M059J (cell line): ENCODE measurements at regions not wholly inside any gene's neighbourhood (a gene's known extent, or its start where the extent isn't known, plus 50 kb on each side); places are given as distances from the start of the nearest gene placed in this dataset.
A peak's percentile ranks its signal among the peaks of the same experiment; 100 is the strongest.

Source experiments
- DNase-seq: peaks from one replicate; pipeline ENCODE4 v3.0.0-alpha.2; 2012; ENCODE audit warnings: low read depth

- peak; percentile 12 for DNase-seq
Measured at GRCh38 chr11:91163619-91164451, 941.0 kb upstream of the CHORDC1 start.

- no peak for DNase-seq
Measured at GRCh38 chr11:91160661-91161060, 937.8 kb upstream of the CHORDC1 start.

GRCh38 chr11:91158891-91159537 lies 936.2 kb upstream of the CHORDC1 start:
- no peak for DNase-seq

GRCh38 chr11:91158297-91158696 lies 935.4 kb upstream of the CHORDC1 start:
- DNase-seq = no peak

GRCh38 chr11:91156041-91156440 lies 933.2 kb upstream of the CHORDC1 start:
- peak; percentile 8 for DNase-seq

- DNase-seq = no peak
Measured at GRCh38 chr11:91147885-91148284, 925.0 kb upstream of the CHORDC1 start.

- no peak for DNase-seq
Measured at GRCh38 chr11:91141655-91142054, 918.8 kb upstream of the CHORDC1 start.

GRCh38 chr11:91136631-91137030 lies 913.8 kb upstream of the CHORDC1 start:
- DNase-seq = peak; percentile 2

- DNase-seq = no peak
Measured at GRCh38 chr11:91133361-91133760, 910.5 kb upstream of the CHORDC1 start.

GRCh38 chr11:91129596-91129995 lies 906.7 kb upstream of the CHORDC1 start:
- no peak for DNase-seq

- DNase-seq = no peak
Measured at GRCh38 chr11:91124363-91124762, 901.5 kb upstream of the CHORDC1 start.

GRCh38 chr11:91115116-91115515 lies 892.3 kb upstream of the CHORDC1 start:
- DNase-seq = no peak

GRCh38 chr11:91104237-91104636 lies 881.4 kb upstream of the CHORDC1 start:
- DNase-seq = peak; percentile 48

- DNase-seq = no peak
Measured at GRCh38 chr11:91100427-91100826, 877.6 kb upstream of the CHORDC1 start.

- DNase-seq = no peak
Measured at GRCh38 chr11:91097083-91097482, 874.2 kb upstream of the CHORDC1 start.

- no peak for DNase-seq
Measured at GRCh38 chr11:91093141-91093540, 870.3 kb upstream of the CHORDC1 start.

- DNase-seq = no peak
Measured at GRCh38 chr11:91091563-91091962, 868.7 kb upstream of the CHORDC1 start.

- no peak for DNase-seq
Measured at GRCh38 chr11:91086028-91086427, 863.2 kb upstream of the CHORDC1 start.

GRCh38 chr11:91082255-91082654 lies 859.4 kb upstream of the CHORDC1 start:
- DNase-seq = no peak

GRCh38 chr11:91081440-91082043 lies 858.7 kb upstream of the CHORDC1 start:
- peak; percentile 34 for DNase-seq

- DNase-seq = no peak
Measured at GRCh38 chr11:91078221-91078620, 855.4 kb upstream of the CHORDC1 start.

- DNase-seq = no peak
Measured at GRCh38 chr11:91075032-91075695, 852.3 kb upstream of the CHORDC1 start.
